ENCODE measurements at regions not wholly inside any gene's neighbourhood (a gene's known extent, or its start where the extent isn't known, plus 50 kb on each side); places are given as distances from the start of the nearest gene placed in this dataset.

DNA sequence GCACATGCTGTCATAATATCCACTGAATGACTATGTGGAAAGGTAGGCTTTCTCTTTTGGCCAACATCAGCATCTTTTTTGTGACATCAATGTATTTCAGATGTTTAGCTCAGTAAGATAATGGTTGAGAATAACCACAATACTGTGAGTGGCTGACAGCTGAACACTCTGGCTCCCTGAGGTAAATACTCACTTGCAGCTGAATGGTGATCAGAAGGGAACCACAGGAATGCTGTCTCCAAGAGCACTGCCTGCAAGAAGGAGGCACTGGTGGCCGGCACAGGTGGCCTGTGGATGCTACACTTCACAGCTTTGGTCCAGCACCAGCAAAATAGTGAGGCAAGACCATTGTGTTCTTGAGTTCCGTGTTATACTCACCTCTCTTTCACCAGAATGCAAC lies 118.7 kb upstream of the PPM1J start:
- TF ChIP-seq, protein P1, sequence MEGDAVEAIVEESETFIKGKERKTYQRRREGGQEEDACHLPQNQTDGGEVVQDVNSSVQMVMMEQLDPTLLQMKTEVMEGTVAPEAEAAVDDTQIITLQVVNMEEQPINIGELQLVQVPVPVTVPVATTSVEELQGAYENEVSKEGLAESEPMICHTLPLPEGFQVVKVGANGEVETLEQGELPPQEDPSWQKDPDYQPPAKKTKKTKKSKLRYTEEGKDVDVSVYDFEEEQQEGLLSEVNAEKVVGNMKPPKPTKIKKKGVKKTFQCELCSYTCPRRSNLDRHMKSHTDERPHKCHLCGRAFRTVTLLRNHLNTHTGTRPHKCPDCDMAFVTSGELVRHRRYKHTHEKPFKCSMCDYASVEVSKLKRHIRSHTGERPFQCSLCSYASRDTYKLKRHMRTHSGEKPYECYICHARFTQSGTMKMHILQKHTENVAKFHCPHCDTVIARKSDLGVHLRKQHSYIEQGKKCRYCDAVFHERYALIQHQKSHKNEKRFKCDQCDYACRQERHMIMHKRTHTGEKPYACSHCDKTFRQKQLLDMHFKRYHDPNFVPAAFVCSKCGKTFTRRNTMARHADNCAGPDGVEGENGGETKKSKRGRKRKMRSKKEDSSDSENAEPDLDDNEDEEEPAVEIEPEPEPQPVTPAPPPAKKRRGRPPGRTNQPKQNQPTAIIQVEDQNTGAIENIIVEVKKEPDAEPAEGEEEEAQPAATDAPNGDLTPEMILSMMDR (IDR thresholded peaks at IDR 0.05), result no peak
- TF ChIP-seq POLR2A (IDR thresholded peaks at IDR 0.05) (no peak), POLR2AphosphoS5 (IDR thresholded peaks at IDR 0.05) (no peak), EP300 (IDR thresholded peaks at IDR 0.05) (no peak)

All from suprapubic skin (tissue), 4 donors.